ENCODE measurements at regions not wholly inside any gene's neighbourhood (a gene's known extent, or its start where the extent isn't known, plus 50 kb on each side); places are given as distances from the start of the nearest gene placed in this dataset.

DNA sequence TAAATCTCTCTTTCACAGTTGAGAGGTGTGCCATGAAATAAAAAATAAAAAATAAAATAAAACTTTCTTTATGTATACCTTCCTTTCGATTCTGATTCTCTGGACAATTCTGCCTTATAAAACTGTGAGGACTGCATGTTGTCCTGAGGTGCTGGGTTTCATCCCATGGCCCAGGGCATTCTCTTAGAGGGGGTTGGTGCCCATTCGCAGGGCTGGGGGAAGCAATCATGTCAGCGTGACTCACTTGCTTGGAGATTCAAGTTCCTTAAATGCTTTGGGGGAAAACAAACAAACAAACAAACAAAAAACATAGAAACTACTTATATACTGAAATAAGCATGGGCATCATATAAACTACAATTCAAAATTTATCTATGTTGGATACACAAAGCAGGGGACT lies 122.0 kb upstream of the ST6GAL2 start:
- Mint-ChIP-seq H3K36me3 (ENCODE audit: low read depth) (no peaks in the 10 kb centered on the region), H3K4me3 (no peak overlapping the region), H3K9me3 (ENCODE audit: insufficient read depth) (no peaks in the 10 kb centered on the region), H3K27me3 (ENCODE audit: low read depth) (no peaks in the 10 kb centered on the region), H3K27ac (no peak overlapping the region), H3K4me1 (ENCODE audit: low read depth) (no peaks in the 10 kb centered on the region)
- ChIA-PET CTCF (no interaction called here), POLR2A (no interaction called here)
- DNase-seq, result no peak
- ATAC-seq, result no peak

DNA sequence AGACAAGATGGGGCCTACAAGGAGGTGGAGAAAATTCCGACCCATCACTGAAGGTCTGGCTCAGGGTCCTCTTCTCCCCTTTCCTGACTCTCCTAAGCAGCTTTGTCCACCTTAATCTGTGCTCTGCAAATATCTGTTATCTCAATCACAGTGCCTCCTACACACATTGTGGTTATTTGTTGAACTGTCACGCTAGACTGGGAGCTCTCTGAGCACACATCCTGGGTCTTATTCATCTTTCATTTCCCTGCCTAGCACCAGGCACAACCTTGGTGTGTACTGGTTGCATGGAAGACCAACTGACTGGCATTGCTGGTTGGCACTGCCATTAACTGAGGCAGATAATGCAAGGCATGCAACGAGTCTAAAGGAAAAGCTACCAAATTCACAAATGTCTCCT lies 122.9 kb upstream of the ST6GAL2 start:
- Mint-ChIP-seq H3K9me3 (ENCODE audit: insufficient read depth) (no peaks in the 10 kb centered on the region), H3K27me3 (ENCODE audit: low read depth) (no peaks in the 10 kb centered on the region), H3K4me3 (no peak overlapping the region), H3K36me3 (ENCODE audit: low read depth) (no peaks in the 10 kb centered on the region), H3K27ac (no peak overlapping the region), H3K4me1 (ENCODE audit: low read depth) (no peaks in the 10 kb centered on the region)
- ChIA-PET POLR2A (no interaction called here), CTCF (no interaction called here)
- ATAC-seq, result no peak
- DNase-seq, result no peak

DNA sequence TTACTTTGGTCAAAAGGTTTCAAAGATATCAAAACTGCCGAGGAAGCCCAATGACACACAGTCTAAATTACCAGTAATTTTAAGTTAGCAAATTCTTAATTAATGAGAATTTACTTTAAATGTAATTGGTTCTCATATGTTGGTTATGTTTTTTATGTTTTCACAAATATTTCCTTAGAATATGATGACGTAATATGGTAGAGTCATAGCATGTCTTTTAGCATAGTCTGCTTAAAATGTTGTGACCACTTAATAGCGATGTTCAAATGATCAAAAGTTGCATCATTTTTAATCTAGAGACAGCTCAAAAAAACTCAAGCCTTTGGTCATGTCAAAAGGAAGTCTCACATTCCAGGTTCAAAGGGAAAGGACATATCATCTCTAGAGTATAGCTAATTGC lies 123.3 kb upstream of the ST6GAL2 start:
- POLR2A ChIA-PET, result no interaction called here
- Mint-ChIP-seq H3K4me3 (no peak overlapping the region), H3K27me3 (ENCODE audit: low read depth) (no peaks in the 10 kb centered on the region), H3K36me3 (ENCODE audit: low read depth) (no peaks in the 10 kb centered on the region), H3K9me3 (ENCODE audit: insufficient read depth) (no peaks in the 10 kb centered on the region), H3K4me1 (ENCODE audit: low read depth) (no peaks in the 10 kb centered on the region), H3K27ac (no peak overlapping the region)
- DNase-seq (no peak), ATAC-seq (no peak)
- CTCF ChIA-PET, result no interaction called here

DNA sequence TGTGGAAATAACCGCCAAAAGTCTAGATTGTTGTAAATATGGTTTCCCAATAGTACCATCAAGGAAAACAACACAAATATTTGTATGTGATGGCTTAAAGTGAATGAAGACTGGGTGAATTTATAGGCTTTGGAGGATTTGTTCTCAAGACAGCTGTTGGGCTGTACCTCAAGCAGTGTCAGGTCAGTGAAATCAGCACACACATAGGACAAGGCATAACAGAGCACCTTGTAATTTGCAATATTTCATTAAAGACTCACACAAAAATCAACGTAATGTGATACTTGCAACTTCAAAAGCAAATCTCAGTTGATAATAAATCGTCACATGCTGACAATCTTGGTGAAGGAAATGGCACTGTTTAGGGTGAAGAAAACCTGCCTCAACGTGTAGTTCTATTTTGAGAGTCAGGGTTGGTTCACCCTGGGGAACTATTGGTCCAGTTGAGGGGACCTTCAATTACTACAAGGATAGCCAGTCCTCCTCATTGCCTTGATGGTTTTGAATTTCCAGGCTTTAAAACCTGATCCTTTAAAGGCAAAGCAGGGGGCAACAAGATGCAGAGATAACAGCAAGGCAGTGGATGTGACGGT lies 126.8 kb upstream of the ST6GAL2 start:
- no peak for ATAC-seq
- Mint-ChIP-seq H3K27ac (no peak overlapping the region), H3K27me3 (ENCODE audit: low read depth) (no peaks in the 10 kb centered on the region), H3K36me3 (ENCODE audit: low read depth) (no peaks in the 10 kb centered on the region), H3K9me3 (ENCODE audit: insufficient read depth) (no peaks in the 10 kb centered on the region), H3K4me1 (ENCODE audit: low read depth) (no peaks in the 10 kb centered on the region), H3K4me3 (no peak overlapping the region)
- ChIA-PET POLR2A (no interaction called here), CTCF (no interaction called here)
- no peak for DNase-seq

DNA sequence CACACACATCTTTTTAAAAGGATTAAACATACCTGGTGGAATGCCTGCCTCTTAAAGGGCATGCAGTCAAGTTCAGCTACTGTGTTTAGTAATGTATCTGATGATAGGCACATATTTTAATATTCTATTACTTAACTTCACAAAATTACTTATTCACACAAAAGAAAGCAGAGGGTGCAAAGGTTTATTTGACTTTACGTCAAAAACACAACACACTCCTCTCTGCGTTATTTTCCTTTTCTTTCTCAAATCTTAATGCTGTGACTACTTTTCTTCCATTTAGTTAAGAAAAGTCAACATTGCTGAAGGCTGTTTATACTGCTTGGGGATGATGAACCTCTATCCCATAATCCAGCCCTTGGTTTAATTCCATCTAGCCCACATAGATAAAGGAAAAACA lies 127.9 kb upstream of the ST6GAL2 start:
- ATAC-seq (no peak), DNase-seq (no peak)
- CTCF ChIA-PET, result no interaction called here
- Mint-ChIP-seq H3K27me3 (ENCODE audit: low read depth) (no peaks in the 10 kb centered on the region), H3K9me3 (ENCODE audit: insufficient read depth) (no peaks in the 10 kb centered on the region), H3K4me1 (ENCODE audit: low read depth) (no peaks in the 10 kb centered on the region), H3K36me3 (ENCODE audit: low read depth) (no peaks in the 10 kb centered on the region), H3K27ac (no peak overlapping the region), H3K4me3 (no peak overlapping the region)
- POLR2A ChIA-PET, result no interaction called here

DNA sequence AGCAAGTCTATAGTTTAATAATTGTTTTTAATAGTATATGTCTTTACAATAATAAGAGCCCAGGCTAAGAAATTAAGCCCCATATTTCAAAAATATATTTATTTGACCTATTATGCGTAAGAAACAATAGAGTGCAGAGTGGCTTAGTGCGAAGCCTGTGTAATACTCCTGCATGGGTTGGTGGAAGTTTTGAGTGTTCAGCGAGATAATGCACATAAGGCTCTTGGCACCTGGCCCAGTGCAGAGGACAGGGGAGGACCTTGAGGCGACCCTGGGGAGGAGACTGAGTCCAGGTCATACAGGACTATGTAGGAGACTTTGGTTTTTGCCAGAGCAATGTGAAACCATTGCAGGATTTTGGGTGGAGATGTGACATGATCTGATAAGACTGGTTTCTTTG lies 132.4 kb upstream of the ST6GAL2 start:
- Mint-ChIP-seq H3K27me3 (ENCODE audit: low read depth) (no peaks in the 10 kb centered on the region), H3K4me1 (ENCODE audit: low read depth) (no peaks in the 10 kb centered on the region), H3K27ac (no peak overlapping the region), H3K4me3 (no peak overlapping the region), H3K36me3 (ENCODE audit: low read depth) (no peaks in the 10 kb centered on the region), H3K9me3 (ENCODE audit: insufficient read depth) (no peaks in the 10 kb centered on the region)
- ChIA-PET CTCF (no interaction called here), POLR2A (no interaction called here)
- no peak for DNase-seq
- ATAC-seq, result no peak

DNA sequence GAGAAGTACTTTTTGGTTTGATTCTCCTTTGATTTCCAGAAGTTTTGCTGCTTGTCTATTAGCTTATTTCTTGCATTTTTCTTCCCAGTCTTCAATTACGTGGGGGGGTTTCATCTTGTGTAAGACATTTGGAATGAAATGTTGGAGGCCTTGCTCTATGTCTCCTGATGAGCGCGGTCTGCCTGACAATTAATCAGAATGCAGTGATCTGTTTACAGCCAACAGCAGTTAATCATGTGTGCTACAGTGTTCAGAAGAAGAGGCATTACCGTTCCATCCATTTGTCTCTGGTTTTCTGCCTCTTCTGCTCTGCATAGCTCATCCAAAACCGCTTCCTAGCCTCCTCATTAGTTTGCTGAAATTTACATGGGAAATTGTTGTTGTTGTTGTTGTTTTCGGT lies 134.4 kb upstream of the ST6GAL2 start:
- ATAC-seq, result no peak
- no peaks in the 10 kb centered on the region for H3K4me1 Mint-ChIP-seq (ENCODE audit: low read depth)
- ChIA-PET CTCF (no interaction called here), POLR2A (no interaction called here)
- H3K4me3 Mint-ChIP-seq, result no peak overlapping the region
- DNase-seq, result no peak
- H3K9me3 Mint-ChIP-seq (ENCODE audit: insufficient read depth), result no peaks in the 10 kb centered on the region
- H3K36me3 Mint-ChIP-seq (ENCODE audit: low read depth), result no peaks in the 10 kb centered on the region
- no peaks in the 10 kb centered on the region for H3K27me3 Mint-ChIP-seq (ENCODE audit: low read depth)
- no peak overlapping the region for H3K27ac Mint-ChIP-seq

DNA sequence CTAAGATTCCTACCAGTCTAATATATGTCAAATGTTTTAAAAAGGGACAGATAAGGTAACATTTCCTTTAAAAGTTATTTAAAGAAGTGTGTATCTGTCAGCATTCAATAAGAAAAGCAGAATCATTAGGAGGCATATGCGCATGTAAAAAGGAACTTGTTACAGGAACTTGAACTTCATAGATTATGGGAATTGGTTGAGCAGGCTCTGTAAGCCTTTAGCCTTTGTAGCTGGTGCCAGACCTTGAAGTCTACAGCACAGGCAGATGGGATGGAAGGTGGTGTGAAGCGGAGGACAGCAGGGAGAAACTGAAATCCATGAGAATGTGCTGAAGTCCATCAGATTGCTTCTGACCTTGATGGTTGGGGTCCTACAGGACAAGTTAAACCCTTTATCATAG lies 138.3 kb upstream of the ST6GAL2 start:
- no peak overlapping the region for H3K27ac Mint-ChIP-seq
- no peaks in the 10 kb centered on the region for H3K27me3 Mint-ChIP-seq (ENCODE audit: low read depth)
- CTCF ChIA-PET, result no interaction called here
- ATAC-seq (no peak), DNase-seq (no peak)
- POLR2A ChIA-PET, result no interaction called here
- H3K36me3 Mint-ChIP-seq (ENCODE audit: low read depth), result no peaks in the 10 kb centered on the region
- no peaks in the 10 kb centered on the region for H3K4me1 Mint-ChIP-seq (ENCODE audit: low read depth)
- no peak overlapping the region for H3K4me3 Mint-ChIP-seq
- H3K9me3 Mint-ChIP-seq (ENCODE audit: insufficient read depth), result no peaks in the 10 kb centered on the region

DNA sequence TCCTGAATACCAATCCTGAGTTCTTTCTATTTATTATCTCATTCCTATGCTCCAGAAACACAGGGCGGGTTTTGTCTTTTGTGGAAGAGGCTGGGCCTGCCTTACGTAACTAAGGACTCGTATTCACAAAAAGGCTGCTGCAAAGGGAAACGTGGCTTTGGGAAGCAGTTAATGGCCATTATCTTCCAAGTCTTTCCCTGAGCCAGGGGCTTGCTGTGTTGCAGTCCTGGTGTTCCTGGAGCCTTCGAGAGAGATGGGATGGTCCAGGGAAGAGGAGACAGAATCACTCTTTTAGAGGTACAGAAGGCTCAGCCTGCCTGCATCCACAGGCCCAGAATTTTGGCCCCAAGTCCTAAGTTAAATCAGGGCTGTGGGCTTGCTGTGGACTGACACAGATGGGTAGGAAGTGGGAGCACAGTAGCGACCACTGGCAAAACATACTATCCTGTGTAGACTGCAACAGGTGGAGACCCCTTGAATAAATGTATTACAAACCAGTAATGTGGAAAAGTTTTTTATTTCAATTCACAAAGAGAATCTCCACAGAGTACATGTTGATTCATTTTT lies 139.4 kb upstream of the ST6GAL2 start:
- H3K27me3 Mint-ChIP-seq (ENCODE audit: low read depth), result no peaks in the 10 kb centered on the region
- no peak for DNase-seq
- H3K4me1 Mint-ChIP-seq (ENCODE audit: low read depth), result no peaks in the 10 kb centered on the region
- POLR2A ChIA-PET, result no interaction called here
- no peaks in the 10 kb centered on the region for H3K9me3 Mint-ChIP-seq (ENCODE audit: insufficient read depth)
- no peak overlapping the region for H3K27ac Mint-ChIP-seq
- CTCF ChIA-PET, result no interaction called here
- no peak for ATAC-seq
- H3K36me3 Mint-ChIP-seq (ENCODE audit: low read depth), result no peaks in the 10 kb centered on the region
- no peak overlapping the region for H3K4me3 Mint-ChIP-seq

DNA sequence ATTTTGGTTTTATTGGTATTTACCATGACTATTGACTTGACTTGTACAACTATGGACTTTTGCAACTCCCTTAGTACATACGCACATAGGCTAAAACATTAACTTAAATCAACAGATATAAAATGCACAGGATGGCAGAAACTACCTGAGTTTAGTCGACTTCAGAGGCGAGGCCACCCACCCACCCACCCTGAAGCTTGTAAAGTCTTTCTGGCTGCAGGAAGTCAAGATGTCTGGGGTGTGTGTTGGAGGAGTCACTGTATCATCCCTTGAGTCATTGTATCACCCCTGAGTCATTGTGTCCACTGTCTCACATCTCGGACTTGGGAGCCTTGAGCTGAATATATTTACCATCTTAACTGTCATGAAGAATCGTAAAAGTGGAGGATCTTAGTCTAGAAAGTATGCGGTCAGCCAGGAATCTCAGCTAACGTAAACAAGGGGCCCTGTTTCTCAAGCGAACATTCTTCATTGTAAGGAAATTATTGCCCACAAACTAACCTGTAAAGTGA lies 140.0 kb upstream of the ST6GAL2 start:
- CTCF ChIA-PET, result no interaction called here
- POLR2A ChIA-PET, result no interaction called here
- Mint-ChIP-seq H3K27ac (no peak overlapping the region), H3K9me3 (ENCODE audit: insufficient read depth) (no peaks in the 10 kb centered on the region), H3K36me3 (ENCODE audit: low read depth) (no peaks in the 10 kb centered on the region), H3K4me1 (ENCODE audit: low read depth) (no peaks in the 10 kb centered on the region), H3K4me3 (no peak overlapping the region), H3K27me3 (ENCODE audit: low read depth) (no peaks in the 10 kb centered on the region)
- no peak for ATAC-seq
- no peak for DNase-seq

DNA sequence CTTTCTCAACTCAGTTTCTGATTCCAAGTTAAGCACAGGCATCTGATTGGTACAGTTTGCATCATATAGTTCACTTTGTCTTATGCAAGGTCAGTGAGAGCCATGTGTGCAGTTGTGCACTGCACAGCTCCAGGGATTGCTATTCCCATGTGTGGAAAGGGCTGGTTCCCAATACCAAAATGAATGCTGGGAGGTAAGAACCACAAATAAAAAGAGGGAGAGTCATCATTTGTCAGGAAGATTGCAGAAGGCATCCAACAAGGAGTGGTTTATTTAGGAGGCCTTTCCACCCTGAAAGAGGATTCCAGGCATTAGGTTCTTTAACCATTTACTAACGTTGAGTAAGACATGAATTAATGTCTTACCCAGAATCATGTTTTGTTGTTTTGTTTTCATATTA lies 141.2 kb upstream of the ST6GAL2 start:
- Mint-ChIP-seq H3K27me3 (ENCODE audit: low read depth) (no peaks in the 10 kb centered on the region), H3K9me3 (ENCODE audit: insufficient read depth) (no peaks in the 10 kb centered on the region), H3K27ac (no peak overlapping the region), H3K4me1 (ENCODE audit: low read depth) (no peaks in the 10 kb centered on the region), H3K4me3 (no peak overlapping the region), H3K36me3 (ENCODE audit: low read depth) (no peaks in the 10 kb centered on the region)
- ATAC-seq (no peak), DNase-seq (no peak)
- POLR2A ChIA-PET, result no interaction called here
- CTCF ChIA-PET, result no interaction called here

DNA sequence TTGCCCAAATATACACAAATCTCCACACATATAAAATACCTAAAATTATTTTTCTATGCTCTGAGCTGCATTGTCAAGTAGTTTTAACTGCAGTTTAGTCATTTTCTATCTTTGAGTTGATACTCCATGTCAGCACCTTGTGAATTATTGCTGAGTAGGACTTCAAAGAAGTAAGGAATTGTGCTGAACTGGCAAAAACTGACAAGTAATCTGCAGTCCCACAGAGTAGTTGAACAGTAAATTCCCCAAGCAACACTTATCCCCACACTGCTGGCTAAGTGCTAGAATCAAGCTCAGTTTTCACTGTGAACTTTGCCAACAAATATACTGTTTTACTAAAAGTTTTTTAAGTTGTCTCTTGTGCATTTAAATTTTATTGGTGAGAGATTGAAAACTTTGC lies 141.8 kb upstream of the ST6GAL2 start:
- no peaks in the 10 kb centered on the region for H3K36me3 Mint-ChIP-seq (ENCODE audit: low read depth)
- no peaks in the 10 kb centered on the region for H3K4me1 Mint-ChIP-seq (ENCODE audit: low read depth)
- no peak overlapping the region for H3K4me3 Mint-ChIP-seq
- no peak overlapping the region for H3K27ac Mint-ChIP-seq
- no peak for ATAC-seq
- H3K27me3 Mint-ChIP-seq (ENCODE audit: low read depth), result no peaks in the 10 kb centered on the region
- ChIA-PET POLR2A (no interaction called here), CTCF (no interaction called here)
- H3K9me3 Mint-ChIP-seq (ENCODE audit: insufficient read depth), result no peaks in the 10 kb centered on the region
- no peak for DNase-seq

DNA sequence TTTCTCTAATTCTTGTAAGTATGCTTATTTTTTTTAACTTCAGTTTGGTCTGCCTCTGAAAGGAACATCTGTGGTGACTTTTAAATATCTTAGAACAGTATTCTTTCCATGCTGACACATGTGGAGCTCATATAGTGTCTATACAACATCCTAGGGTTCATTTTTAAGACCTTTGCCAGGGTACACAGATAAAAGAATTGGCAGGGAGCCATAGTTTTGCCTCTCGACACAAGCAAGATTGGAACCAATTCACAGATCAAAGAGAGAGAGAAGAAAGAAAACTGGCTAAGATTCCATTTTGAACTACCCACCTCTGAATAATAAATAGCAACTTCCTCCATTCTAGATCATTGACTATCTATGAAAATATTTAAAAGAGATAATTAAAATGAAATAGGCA lies 142.7 kb upstream of the ST6GAL2 start:
- ChIA-PET CTCF (no interaction called here), POLR2A (no interaction called here)
- no peak for ATAC-seq
- Mint-ChIP-seq H3K4me1 (ENCODE audit: low read depth) (no peaks in the 10 kb centered on the region), H3K4me3 (no peak overlapping the region), H3K36me3 (ENCODE audit: low read depth) (no peaks in the 10 kb centered on the region), H3K27me3 (ENCODE audit: low read depth) (no peaks in the 10 kb centered on the region), H3K9me3 (ENCODE audit: insufficient read depth) (no peaks in the 10 kb centered on the region), H3K27ac (no peak overlapping the region)
- DNase-seq, result no peak

All from activated CD8-positive, alpha-beta T cell treated with anti-CD3 and anti-CD28 coated beads, Interleukin-2, amount 10 ng/mL, durations not matched to agents 7 days and 5 days (primary cell).